Progenitor cell of endocrine pancreas (in vitro differentiated cells): ENCODE measurements at regions not wholly inside any gene's neighbourhood (a gene's known extent, or its start where the extent isn't known, plus 50 kb on each side); places are given as distances from the start of the nearest gene placed in this dataset.

Source experiments
- DNase-seq: peaks from one replicate; pipeline ENCODE4 v3.0.0; 2021; ENCODE audit warnings: low spot score; ENCODE audit not compliant: unreplicated experiment
- H3K27ac Mint-ChIP-seq: 2 replicates; pipeline ENCODE4 v1.8.0; 2021; ENCODE audit warnings: mild to moderate bottlenecking, moderate library complexity, mixed read lengths
- H3K27me3 Mint-ChIP-seq: 2 replicates; pipeline ENCODE4 v1.8.0; 2021; ENCODE audit warnings: mixed read lengths
- H3K36me3 Mint-ChIP-seq: 2 replicates; pipeline ENCODE4 v1.8.0; 2022; ENCODE audit warnings: mixed read lengths; ENCODE audit not compliant: insufficient read depth
- H3K4me1 Mint-ChIP-seq: 2 replicates; pipeline ENCODE4 v1.8.0; 2021; ENCODE audit warnings: low read depth, mixed read lengths
- H3K4me3 Mint-ChIP-seq: 2 replicates; pipeline ENCODE4 v1.8.0; 2021; ENCODE audit warnings: low read depth, mild to moderate bottlenecking, moderate library complexity, mixed read lengths
- H3K9me3 Mint-ChIP-seq: 2 replicates; pipeline ENCODE4 v1.8.0; 2021; ENCODE audit warnings: low read depth, mixed read lengths
- TF ChIP-seq, protein P1 (sequence below): fragments of 200-600 bp; sonication (generic); IDR thresholded peaks from one replicate; pipeline ENCODE4 v1.5.0; 2021; ENCODE audit warnings: antibody characterized with exemption, mild to moderate bottlenecking; ENCODE audit not compliant: unreplicated experiment

GRCh38 chr6:168887621-168888020 lies 366.0 kb downstream of the THBS2 start:
- Mint-ChIP-seq H3K27ac (no peak overlapping the region), H3K4me3 (no peak overlapping the region), H3K9me3 (peaks cover 6% of the 10 kb centered on the region), H3K27me3 (peaks cover 28% of the 10 kb centered on the region), H3K4me1 (peaks cover 6% of the 10 kb centered on the region), H3K36me3 (peaks cover 8% of the 10 kb centered on the region)
- TF ChIP-seq, protein P1, sequence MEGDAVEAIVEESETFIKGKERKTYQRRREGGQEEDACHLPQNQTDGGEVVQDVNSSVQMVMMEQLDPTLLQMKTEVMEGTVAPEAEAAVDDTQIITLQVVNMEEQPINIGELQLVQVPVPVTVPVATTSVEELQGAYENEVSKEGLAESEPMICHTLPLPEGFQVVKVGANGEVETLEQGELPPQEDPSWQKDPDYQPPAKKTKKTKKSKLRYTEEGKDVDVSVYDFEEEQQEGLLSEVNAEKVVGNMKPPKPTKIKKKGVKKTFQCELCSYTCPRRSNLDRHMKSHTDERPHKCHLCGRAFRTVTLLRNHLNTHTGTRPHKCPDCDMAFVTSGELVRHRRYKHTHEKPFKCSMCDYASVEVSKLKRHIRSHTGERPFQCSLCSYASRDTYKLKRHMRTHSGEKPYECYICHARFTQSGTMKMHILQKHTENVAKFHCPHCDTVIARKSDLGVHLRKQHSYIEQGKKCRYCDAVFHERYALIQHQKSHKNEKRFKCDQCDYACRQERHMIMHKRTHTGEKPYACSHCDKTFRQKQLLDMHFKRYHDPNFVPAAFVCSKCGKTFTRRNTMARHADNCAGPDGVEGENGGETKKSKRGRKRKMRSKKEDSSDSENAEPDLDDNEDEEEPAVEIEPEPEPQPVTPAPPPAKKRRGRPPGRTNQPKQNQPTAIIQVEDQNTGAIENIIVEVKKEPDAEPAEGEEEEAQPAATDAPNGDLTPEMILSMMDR = no peak
- DNase-seq = no peak

DNA sequence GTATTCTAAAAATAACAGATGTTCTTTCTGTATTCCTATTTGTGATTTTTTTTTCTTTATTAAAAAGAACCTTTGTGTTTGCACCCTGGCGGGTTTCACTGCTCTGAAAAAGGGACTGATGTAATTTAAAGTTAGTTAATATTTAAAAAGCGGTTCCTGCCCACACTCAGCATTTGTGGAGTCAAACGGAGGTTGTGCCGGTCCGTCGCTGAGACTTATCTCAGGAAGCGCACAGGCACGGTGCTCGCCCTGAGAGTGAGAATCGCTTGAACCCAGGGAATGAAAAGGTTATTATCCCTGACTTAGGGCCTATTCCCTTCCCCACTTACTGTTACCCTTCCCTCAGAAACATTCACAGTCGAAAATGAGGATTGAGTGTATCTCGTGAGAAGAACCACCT lies 366.7 kb downstream of the THBS2 start:
- Mint-ChIP-seq H3K36me3 (peaks cover 8% of the 10 kb centered on the region), H3K4me3 (no peak overlapping the region)
- no peak for DNase-seq

GRCh38 chr6:168885751-168886742 lies 367.6 kb downstream of the THBS2 start:
- Mint-ChIP-seq H3K4me1 (peaks cover 6% of the 10 kb centered on the region), H3K4me3 (no peak overlapping the region), H3K36me3 (peaks cover 8% of the 10 kb centered on the region), H3K27me3 (peaks cover 40% of the 10 kb centered on the region), H3K27ac (peak overlapping the region; percentile 37), H3K9me3 (peaks cover 6% of the 10 kb centered on the region)
- no peak for DNase-seq
- TF ChIP-seq, protein P1 = no peak

More for the DNA sequence above, 366.7 kb downstream of the THBS2 start:
- H3K27me3 Mint-ChIP-seq = peaks cover 32% of the 10 kb centered on the region
- H3K4me1 Mint-ChIP-seq = peaks cover 6% of the 10 kb centered on the region
- peaks cover 6% of the 10 kb centered on the region for H3K9me3 Mint-ChIP-seq
- peak overlapping the region; percentile 82 for H3K27ac Mint-ChIP-seq
- TF ChIP-seq, protein P1 = no peak

- H3K9me3 Mint-ChIP-seq = peaks cover 6% of the 10 kb centered on the region
- no peak overlapping the region for H3K4me3 Mint-ChIP-seq
- no peak overlapping the region for H3K27ac Mint-ChIP-seq
- H3K4me1 Mint-ChIP-seq = peaks cover 6% of the 10 kb centered on the region
- TF ChIP-seq, protein P1 = no peak
- DNase-seq = no peak
- peaks cover 47% of the 10 kb centered on the region for H3K27me3 Mint-ChIP-seq
- H3K36me3 Mint-ChIP-seq = peaks cover 8% of the 10 kb centered on the region
Measured at GRCh38 chr6:168885196-168885595, 368.4 kb downstream of the THBS2 start.

- H3K4me1 Mint-ChIP-seq = peaks cover 6% of the 10 kb centered on the region
- peaks cover 6% of the 10 kb centered on the region for H3K9me3 Mint-ChIP-seq
- H3K27ac Mint-ChIP-seq = no peak overlapping the region
- peaks cover 44% of the 10 kb centered on the region for H3K27me3 Mint-ChIP-seq
- no peak overlapping the region for H3K4me3 Mint-ChIP-seq
- peaks cover 8% of the 10 kb centered on the region for H3K36me3 Mint-ChIP-seq
- peak; percentile 69 for DNase-seq
- TF ChIP-seq, protein P1 = peak; percentile 95
Measured at GRCh38 chr6:168884646-168885086, 369.0 kb downstream of the THBS2 start.
